ENCODE measurements at regions not wholly inside any gene's neighbourhood (a gene's known extent, or its start where the extent isn't known, plus 50 kb on each side); places are given as distances from the start of the nearest gene placed in this dataset.

GRCh38 chr3:139203752-139204151 is 140.1 kb upstream of the MRPS22 start:
- peaks cover 0 to 17% of the 10 kb centered on the region in 2 experiments; a peak in 3 of 5 replicates for H3K4me1 ChIP-seq (replicated peaks in 1 of 2; ENCODE audit: control insufficient read depth in 2 of 2, insufficient read depth in 2 of 2, low read length in 2 of 2)
- H3K9me1 ChIP-seq (ENCODE audit: control insufficient read depth, insufficient read depth, low read length): no peaks in the 10 kb centered on the region
- CTCF ChIA-PET (ENCODE audit: low intra/inter-chr PET ratio): interaction anchor here (0.5 kb wide), 1 partner anchor 129 kb away, joined by 6 read pairs; no protein-coding TSS in a partner anchor
- FAIRE-seq (no peak), ATAC-seq (no peak), DNase-seq (ENCODE audit: extremely low read depth in 1 of 4, low spot score in 3 of 4) (no peak)
- H3K36me3 ChIP-seq (ENCODE audit: control insufficient read depth, insufficient read depth, low read length): no peaks in the 10 kb centered on the region
- no peak overlapping the region for H3K4me3 ChIP-seq
- WGBS (ENCODE audit: insufficient coverage, low coverage, missing lambda C conversion rate): 40% methylated on average over 2 of the region's 2 CpGs
- H2AFZ ChIP-seq (ENCODE audit: low read depth, low read length): no peak overlapping the region; the same call in 1 of the 2 replicates
- H4K20me1 ChIP-seq (replicated peaks; ENCODE audit: control insufficient read depth, insufficient read depth, low read length): no peaks in the 10 kb centered on the region
- no TSS peak for BruUV-seq (replicated peaks)
- H3K79me2 ChIP-seq (ENCODE audit: control insufficient read depth, insufficient read depth, low read length): no peaks in the 10 kb centered on the region
- no peaks in the 10 kb centered on the region for H3K27me3 ChIP-seq (ENCODE audit: control insufficient read depth in 2 of 2, insufficient read depth in 2 of 2, low read length in 2 of 2)
- no peak overlapping the region for H3K4me2 ChIP-seq (ENCODE audit: insufficient read depth, low read length)
- in situ Hi-C loops (cut with MboI) (no loop called here), intact Hi-C loops (cut with micrococcal nuclease) (loop anchor here (2.0 to 5.0 kb wide), 2 partner anchors 93 to 124 kb away; no protein-coding TSS in a partner anchor)
- no peak overlapping the region for H3K27ac ChIP-seq (ENCODE audit: extremely low read depth, low read depth, low read length)
- no peaks in the 10 kb centered on the region for H3K9me3 ChIP-seq (replicated peaks; ENCODE audit: control insufficient read depth, insufficient read depth, low read depth, low read length)
- no peak overlapping the region for H3K9ac ChIP-seq (ENCODE audit: insufficient read depth in 1 of 2, low read depth in 2 of 2, low read length in 2 of 2)
- POLR2A ChIA-PET: interaction anchor here (0.6 to 1.0 kb wide), 3 partner anchors 99 to 263 kb away, joined by 3 to 4 read pairs (median 3); no protein-coding TSS in a partner anchor
- TF ChIP-seq MGA (IDR thresholded peaks at IDR 0.05) (no peak), NFE2 (IDR thresholded peaks at IDR 0.05; ENCODE audit: low read depth) (no peak), YBX1 (IDR thresholded peaks at IDR 0.05) (no peak), DIDO1 (tag; IDR thresholded peaks at IDR 0.05; ENCODE audit: low read depth) (no peak), ZC3H11A (IDR thresholded peaks at IDR 0.05; ENCODE audit: low read depth, low read length) (no peak), CREB1 (IDR thresholded peaks at IDR 0.05) (no peak), CREB1 (CRISPR knock-in tag; IDR thresholded peaks at IDR 0.05) (no peak), ZNF740 (CRISPR knock-in tag; IDR thresholded peaks at IDR 0.05) (no peak), ZNF740 (tag; IDR thresholded peaks at IDR 0.05) (no peak)
